GM18867 (cell line): ENCODE measurements at regions not wholly inside any gene's neighbourhood (a gene's known extent, or its start where the extent isn't known, plus 50 kb on each side); places are given as distances from the start of the nearest gene placed in this dataset.

Experiments used
- ATAC-seq: cut with Tn5 transposase; IDR thresholded peaks from one replicate; pipeline ENCODE4 v1.9.1; 2021; ENCODE audit warnings: mild to moderate bottlenecking, moderate library complexity; ENCODE audit not compliant: unreplicated experiment

GRCh38 chr3:84023842-84024241 lies 934.9 kb upstream of the CADM2 start:
- no peak for ATAC-seq

GRCh38 chr3:84039099-84039498 lies 919.7 kb upstream of the CADM2 start:
- no peak for ATAC-seq

GRCh38 chr3:84042399-84043106 lies 916.2 kb upstream of the CADM2 start:
- no peak for ATAC-seq

DNA sequence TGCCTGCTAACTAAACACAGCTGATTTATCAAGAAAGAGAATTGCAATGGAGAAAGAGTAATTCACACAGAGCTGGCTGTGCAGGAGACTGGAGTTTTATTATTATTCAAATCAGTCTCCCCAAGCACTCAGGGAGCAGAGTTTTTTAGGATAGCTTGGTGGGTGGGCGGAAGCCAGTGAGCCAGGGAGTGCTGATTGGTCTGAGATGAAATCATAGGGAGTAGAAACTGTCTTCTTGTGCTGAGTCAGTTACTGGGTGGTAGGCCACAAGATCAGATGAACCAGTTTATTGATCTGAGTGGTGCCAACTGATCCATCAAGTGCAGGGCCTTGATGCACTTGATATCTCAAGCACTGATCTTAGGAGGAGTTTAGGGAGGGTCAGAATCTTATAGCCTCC lies 891.9 kb upstream of the CADM2 start:
- no peak for ATAC-seq

GRCh38 chr3:84073664-84074063 lies 885.1 kb upstream of the CADM2 start:
- no peak for ATAC-seq

GRCh38 chr3:84074767-84075166 lies 884.0 kb upstream of the CADM2 start:
- no peak for ATAC-seq

DNA sequence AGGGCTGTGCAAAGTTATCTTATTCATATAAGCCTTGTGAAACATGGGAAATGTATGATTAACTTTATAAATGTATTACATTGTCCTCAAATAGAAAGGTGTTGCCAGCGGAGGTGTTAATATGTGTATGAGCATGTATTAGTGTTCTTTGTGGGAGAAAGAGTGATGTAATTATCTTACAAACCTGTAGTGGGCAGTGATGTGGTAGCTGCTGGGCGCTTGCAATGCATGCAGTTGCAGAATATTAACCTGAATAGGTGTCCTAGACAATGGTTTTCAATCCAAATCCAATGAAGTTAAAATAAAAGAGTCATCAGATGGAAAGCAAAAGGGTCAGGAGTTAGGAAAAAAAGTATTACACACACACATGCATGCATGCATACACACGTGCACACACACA lies 881.3 kb upstream of the CADM2 start:
- no peak for ATAC-seq

DNA sequence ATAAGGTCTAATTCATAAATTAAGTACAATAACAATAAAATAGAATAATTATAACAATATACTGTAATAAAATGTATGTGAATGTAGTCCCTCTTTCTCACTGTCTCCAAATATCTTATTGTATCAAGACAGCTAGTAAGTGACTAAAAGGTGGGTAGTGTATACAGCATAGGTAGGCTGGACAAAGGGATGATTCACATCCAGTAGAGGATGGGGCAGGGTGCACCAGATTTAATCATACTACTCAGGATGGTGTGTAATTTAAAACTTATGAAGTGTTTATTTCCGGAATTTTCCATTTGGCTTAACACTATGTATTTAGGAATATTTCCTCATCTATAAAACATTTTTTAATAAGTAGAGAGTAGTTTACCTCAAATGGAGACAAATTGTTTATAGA lies 876.1 kb upstream of the CADM2 start:
- ATAC-seq = no peak

DNA sequence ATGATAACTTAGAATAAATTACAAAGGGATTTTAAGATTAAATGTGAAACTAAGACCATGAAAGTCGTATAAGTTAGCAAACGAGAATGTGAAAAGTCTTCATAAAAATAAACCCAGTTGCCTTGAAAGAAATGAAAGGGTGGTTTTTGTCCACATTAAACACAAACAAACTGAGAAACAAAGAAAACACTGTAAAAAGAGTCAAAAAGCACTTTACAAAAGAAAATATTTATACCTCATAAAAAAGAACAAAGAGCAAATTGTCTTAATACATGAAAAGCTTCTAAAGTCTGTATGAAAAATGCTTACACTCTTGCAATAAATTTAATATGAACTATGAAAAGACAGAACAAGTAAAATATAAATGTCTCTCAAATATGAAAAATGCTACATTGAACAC lies 865.9 kb upstream of the CADM2 start:
- no peak for ATAC-seq

DNA sequence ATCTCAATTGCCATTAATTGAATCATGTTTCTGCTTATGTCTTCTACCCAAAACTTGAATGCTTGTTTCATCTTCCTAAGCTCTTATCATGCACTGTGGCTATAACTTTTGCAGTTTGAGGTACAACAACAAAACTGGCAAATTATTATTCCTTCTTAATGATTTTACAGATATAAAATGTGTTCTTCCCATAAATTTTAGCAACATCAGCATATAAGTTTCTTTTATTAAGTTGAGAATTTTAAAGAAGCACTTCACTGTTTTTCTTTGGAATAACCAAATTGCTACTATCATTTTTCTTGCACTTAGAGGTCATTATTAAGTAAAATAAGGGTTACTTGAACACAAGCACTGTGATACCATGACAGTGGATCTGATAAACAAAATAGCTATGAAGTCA lies 862.6 kb upstream of the CADM2 start:
- ATAC-seq = no peak

DNA sequence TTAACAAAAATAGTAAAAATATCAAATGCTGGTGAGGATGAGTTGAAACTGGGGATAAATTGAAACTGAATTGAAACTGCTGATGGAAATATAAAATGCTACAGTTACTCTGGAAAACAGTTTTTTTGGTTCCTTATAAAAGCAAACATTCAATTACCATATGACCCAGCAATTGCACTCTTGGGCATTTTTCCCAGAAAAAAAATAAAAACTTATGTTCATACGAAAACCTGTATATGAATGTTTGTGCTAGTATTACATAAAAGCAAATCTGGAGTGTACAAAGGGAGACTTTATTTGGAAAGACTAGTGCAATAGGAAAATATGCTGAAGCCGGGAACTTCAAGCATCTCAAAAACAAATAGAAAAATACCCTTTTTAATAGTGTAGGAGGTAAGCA lies 857.9 kb upstream of the CADM2 start:
- ATAC-seq = no peak

DNA sequence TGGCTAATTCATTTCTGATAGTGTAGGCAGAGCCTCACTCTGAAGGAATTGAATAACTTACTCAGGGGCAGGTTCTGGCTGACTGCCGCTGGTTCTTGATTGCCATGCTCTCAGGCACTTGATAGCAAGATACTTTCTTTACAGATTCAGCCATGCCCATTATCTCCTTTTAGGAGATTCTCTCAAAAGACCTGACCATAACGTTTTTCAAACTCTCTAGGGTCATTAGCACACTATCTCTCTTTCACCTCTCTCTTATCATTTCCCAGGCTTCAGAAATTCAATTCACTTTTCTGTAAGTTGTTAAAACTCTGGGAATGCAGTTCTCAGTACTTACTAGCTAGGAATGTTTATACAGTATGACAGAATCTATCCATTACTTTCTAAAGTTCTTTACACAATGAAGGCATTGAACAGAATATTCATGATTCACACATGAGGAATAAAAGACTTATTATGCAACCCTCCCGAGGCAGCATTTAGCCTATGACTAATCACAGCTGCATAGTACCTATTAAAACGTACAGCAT lies 850.3 kb upstream of the CADM2 start:
- no peak for ATAC-seq

DNA sequence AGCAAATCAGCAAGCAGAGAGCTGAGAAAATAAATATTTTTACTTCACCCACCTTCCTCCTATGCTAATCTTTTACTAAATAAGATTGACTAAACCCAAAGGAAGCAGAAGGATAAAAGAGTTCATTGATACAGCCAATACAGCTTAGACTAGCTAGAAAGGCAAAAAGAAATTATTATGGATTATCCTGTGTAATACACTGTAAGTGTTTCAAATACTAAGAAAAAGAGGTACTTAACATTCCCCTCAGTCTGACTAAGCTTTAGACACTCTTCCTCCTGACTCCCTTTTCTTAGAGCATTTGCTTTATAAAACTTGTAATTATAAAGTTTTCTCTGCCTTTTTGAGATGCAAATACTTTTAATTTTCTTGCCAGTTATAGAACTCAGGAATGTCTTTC lies 848.9 kb upstream of the CADM2 start:
- no peak for ATAC-seq

GRCh38 chr3:84110787-84111186 lies 848.0 kb upstream of the CADM2 start:
- ATAC-seq = no peak

DNA sequence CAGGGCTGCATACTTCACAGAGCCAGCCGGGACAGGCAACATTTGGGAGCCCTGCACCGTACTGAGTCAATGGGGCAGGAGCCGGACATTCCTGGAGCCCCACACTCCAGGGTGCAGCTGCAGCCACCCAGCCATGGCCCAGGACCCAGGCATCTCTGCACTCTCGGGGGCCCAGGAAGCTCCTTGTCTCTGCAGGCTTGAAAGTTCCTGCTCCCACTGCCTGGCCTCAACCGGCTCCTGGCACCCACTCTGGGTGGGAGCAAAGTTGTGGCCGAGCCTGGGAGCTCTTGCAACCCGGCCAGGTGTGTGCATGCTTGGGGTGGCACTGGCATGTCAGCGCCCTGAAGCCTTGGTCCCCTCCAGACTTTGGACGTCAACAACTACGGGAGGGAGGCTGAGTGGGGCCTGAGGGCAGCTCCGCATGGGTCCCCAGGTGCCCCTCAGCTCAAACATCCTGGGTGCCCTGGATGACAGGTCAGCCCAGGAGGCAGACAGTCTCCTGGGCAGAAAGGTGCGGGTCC lies 833.5 kb upstream of the CADM2 start:
- no peak for ATAC-seq

- no peak for ATAC-seq
Measured at GRCh38 chr3:84125760-84126159, 833.0 kb upstream of the CADM2 start.

DNA sequence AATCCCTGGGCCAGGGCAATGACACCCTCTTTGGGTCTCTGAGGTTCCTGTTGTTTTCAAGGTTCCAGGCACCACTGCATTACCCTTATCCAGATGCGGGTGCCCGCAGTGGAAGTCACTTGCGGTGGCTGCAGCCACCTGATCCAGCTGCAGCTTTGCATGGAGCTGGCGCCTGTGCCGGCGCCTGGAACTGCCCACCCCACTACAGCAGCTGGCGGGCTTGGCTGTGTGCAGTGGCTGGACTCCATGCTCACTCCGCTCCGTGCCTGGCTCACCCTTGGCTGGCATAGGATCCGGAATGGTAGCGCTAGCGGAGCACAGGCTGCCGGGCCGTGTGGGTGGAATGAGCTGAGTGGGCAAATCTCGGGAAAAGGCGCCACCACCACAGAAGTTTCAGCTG lies 832.6 kb upstream of the CADM2 start:
- no peak for ATAC-seq

- no peak for ATAC-seq
Measured at GRCh38 chr3:84128024-84128423, 830.8 kb upstream of the CADM2 start.

- no peak for ATAC-seq
Measured at GRCh38 chr3:84136425-84136824, 822.4 kb upstream of the CADM2 start.

- no peak for ATAC-seq
Measured at GRCh38 chr3:84140631-84141030, 818.2 kb upstream of the CADM2 start.

DNA sequence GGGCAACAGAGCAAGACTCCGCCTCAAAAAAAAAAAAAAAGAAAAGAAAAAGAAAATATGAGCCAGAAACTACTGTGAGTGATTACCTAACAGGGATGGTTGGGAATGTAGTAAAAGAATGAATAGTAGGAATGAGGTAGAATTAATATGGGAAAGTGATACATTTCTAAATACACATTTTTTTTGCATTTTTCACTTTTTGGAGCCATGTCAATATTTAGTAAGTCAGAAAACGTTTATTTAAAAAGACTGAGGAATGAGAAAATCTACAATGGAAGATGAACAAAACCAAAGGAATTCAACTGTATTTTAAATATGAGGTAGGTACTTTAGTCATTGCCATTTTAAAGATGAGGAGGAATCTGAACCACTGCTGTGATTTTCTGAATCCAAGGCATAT lies 817.2 kb upstream of the CADM2 start:
- ATAC-seq = no peak

- no peak for ATAC-seq
Measured at GRCh38 chr3:84165328-84165727, 793.5 kb upstream of the CADM2 start.

DNA sequence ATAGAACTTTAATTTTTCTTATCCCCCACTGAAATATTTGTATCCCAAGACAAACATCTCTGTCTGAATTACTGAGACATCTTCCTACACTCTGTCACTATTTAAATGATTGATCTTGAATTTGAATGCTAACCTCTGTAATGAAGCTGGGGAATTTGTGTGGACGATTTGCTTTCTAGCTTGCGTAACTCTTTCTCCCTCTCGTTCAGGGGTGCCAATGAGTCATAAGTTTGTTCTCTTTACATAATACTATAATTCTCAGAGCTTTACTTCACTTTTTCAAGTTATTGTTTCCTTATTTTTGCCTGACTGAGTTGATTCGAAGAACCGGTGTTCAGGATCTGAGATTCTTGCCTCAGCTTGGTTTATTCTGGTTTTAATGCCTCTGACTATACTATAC lies 783.3 kb upstream of the CADM2 start:
- ATAC-seq = no peak
